ENCODE measurements at regions not wholly inside any gene's neighbourhood (a gene's known extent, or its start where the extent isn't known, plus 50 kb on each side); places are given as distances from the start of the nearest gene placed in this dataset.

DNA sequence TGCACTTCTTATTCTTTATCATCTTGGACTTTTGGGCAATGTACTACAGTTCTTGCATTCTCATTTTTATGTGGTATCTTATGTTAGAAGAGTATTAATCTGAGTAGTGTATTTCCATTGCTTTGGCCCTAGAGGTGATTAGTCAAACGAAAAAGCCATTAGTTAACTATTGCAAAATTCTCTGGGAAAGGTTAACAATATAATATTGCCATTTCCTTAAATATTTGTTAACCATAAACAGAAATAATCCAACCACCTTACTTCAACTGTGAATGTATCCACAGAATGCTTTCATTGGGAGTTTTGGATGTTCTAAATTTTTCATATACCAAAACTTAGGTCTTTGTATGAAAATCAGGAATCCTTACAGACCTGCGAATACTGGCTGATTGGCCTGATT lies 294.6 kb upstream of the UGT8 start:
- H3K4me3 ChIP-seq, result no peak overlapping the region
- WGBS (ENCODE audit: low lambda C conversion rate, missing lambda C conversion rate), result 85% methylated on average over 2 of the region's 2 CpGs
- no peaks in the 10 kb centered on the region for H3K4me1 ChIP-seq (ENCODE audit: insufficient read depth)
- no peaks in the 10 kb centered on the region for H3K36me3 ChIP-seq (replicated peaks; ENCODE audit: insufficient read depth, low read depth)
- H2AFZ ChIP-seq, result no peak overlapping the region
- H3K27me3 ChIP-seq, result no peaks in the 10 kb centered on the region
- H3K4me2 ChIP-seq, result no peak overlapping the region
- TF ChIP-seq EZH2 (IDR thresholded peaks at IDR 0.05; ENCODE audit: borderline replicate concordance), result no peak
- no peak for TF ChIP-seq EZH2phosphoT487 (IDR thresholded peaks at IDR 0.05; ENCODE audit: low read depth, severe bottlenecking, unreplicated experiment)
- TF ChIP-seq, protein P1, sequence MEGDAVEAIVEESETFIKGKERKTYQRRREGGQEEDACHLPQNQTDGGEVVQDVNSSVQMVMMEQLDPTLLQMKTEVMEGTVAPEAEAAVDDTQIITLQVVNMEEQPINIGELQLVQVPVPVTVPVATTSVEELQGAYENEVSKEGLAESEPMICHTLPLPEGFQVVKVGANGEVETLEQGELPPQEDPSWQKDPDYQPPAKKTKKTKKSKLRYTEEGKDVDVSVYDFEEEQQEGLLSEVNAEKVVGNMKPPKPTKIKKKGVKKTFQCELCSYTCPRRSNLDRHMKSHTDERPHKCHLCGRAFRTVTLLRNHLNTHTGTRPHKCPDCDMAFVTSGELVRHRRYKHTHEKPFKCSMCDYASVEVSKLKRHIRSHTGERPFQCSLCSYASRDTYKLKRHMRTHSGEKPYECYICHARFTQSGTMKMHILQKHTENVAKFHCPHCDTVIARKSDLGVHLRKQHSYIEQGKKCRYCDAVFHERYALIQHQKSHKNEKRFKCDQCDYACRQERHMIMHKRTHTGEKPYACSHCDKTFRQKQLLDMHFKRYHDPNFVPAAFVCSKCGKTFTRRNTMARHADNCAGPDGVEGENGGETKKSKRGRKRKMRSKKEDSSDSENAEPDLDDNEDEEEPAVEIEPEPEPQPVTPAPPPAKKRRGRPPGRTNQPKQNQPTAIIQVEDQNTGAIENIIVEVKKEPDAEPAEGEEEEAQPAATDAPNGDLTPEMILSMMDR (IDR thresholded peaks at IDR 0.05; ENCODE audit: poor library complexity), result no peak
- H3K27ac ChIP-seq, result no peak overlapping the region
- no peaks in the 10 kb centered on the region for H3K9me3 ChIP-seq (ENCODE audit: low read depth)
- H4K20me1 ChIP-seq (ENCODE audit: insufficient read depth, poor library complexity, severe bottlenecking), result no peaks in the 10 kb centered on the region
- H3K79me2 ChIP-seq, result no peaks in the 10 kb centered on the region
- no peaks in the 10 kb centered on the region for H3K9me2 ChIP-seq (replicated peaks; ENCODE audit: insufficient read depth)
- DNase-seq (ENCODE audit: low spot score), result no peak

DNA sequence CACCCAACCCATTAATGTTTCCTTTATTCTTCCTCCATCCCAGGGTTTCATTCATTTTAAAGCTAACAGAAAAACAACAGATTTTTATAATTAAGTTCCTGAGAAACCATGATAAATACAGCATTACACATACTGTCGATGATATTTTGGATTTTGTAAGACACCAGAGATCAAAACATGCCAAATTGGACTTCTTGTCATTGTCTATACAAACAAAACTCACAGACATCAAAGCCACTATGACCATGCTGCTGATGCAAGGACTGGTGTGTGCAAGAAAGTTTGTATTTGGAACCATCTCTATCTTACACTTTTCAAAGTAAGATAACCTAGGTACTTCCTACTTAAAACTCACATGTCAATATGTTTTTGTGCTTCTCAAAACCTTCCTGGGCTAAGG lies 294.0 kb upstream of the UGT8 start:
- no peaks in the 10 kb centered on the region for H4K20me1 ChIP-seq (ENCODE audit: insufficient read depth, poor library complexity, severe bottlenecking)
- no peaks in the 10 kb centered on the region for H3K79me2 ChIP-seq
- 51% methylated on average over 1 of the region's 1 CpG for WGBS (ENCODE audit: low lambda C conversion rate, missing lambda C conversion rate)
- no peaks in the 10 kb centered on the region for H3K9me2 ChIP-seq (replicated peaks; ENCODE audit: insufficient read depth)
- H3K9me3 ChIP-seq (ENCODE audit: low read depth), result no peaks in the 10 kb centered on the region
- no peaks in the 10 kb centered on the region for H3K27me3 ChIP-seq
- H3K4me1 ChIP-seq (ENCODE audit: insufficient read depth), result no peaks in the 10 kb centered on the region
- H3K4me3 ChIP-seq, result no peak overlapping the region
- no peak overlapping the region for H3K27ac ChIP-seq
- TF ChIP-seq EZH2 (IDR thresholded peaks at IDR 0.05; ENCODE audit: borderline replicate concordance) (no peak), EZH2phosphoT487 (IDR thresholded peaks at IDR 0.05; ENCODE audit: low read depth, severe bottlenecking, unreplicated experiment) (no peak)
- TF ChIP-seq, protein P1 (IDR thresholded peaks at IDR 0.05; ENCODE audit: poor library complexity), result no peak
- no peaks in the 10 kb centered on the region for H3K36me3 ChIP-seq (replicated peaks; ENCODE audit: insufficient read depth, low read depth)
- no peak overlapping the region for H2AFZ ChIP-seq
- no peak for DNase-seq (ENCODE audit: low spot score)
- H3K4me2 ChIP-seq, result no peak overlapping the region

DNA sequence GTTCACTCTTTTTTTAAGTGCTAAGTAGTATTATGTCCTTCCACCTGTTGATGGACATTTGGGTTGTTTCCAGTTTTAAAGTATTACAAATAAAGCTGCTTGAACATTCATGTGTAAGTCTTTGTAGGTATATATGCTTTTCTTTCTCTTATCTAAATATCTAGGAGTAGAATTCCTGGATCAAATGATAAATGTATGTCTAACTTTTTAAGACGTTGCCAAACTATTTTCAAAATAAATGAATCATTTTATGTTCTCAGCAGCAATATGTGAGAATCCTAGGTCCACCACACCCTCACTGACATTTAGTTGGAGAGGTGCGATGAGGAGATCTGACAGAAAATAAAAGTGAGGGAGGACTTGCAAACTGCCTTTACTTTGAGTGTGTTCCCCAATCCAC lies 291.7 kb upstream of the UGT8 start:
- no peak overlapping the region for H3K27ac ChIP-seq
- no peaks in the 10 kb centered on the region for H3K27me3 ChIP-seq
- no peaks in the 10 kb centered on the region for H3K79me2 ChIP-seq
- H3K4me3 ChIP-seq, result no peak overlapping the region
- 82% methylated on average over 2 of the region's 2 CpGs for WGBS (ENCODE audit: low lambda C conversion rate, missing lambda C conversion rate)
- TF ChIP-seq EZH2 (IDR thresholded peaks at IDR 0.05; ENCODE audit: borderline replicate concordance) (no peak), EZH2phosphoT487 (IDR thresholded peaks at IDR 0.05; ENCODE audit: low read depth, severe bottlenecking, unreplicated experiment) (no peak)
- TF ChIP-seq, protein P1 (IDR thresholded peaks at IDR 0.05; ENCODE audit: poor library complexity), result no peak
- H3K36me3 ChIP-seq (replicated peaks; ENCODE audit: insufficient read depth, low read depth), result no peaks in the 10 kb centered on the region
- no peak overlapping the region for H2AFZ ChIP-seq
- no peak for DNase-seq (ENCODE audit: low spot score)
- H3K4me1 ChIP-seq (ENCODE audit: insufficient read depth), result no peaks in the 10 kb centered on the region
- no peaks in the 10 kb centered on the region for H3K9me3 ChIP-seq (ENCODE audit: low read depth)
- H3K4me2 ChIP-seq, result no peak overlapping the region
- H4K20me1 ChIP-seq (ENCODE audit: insufficient read depth, poor library complexity, severe bottlenecking), result no peaks in the 10 kb centered on the region
- no peaks in the 10 kb centered on the region for H3K9me2 ChIP-seq (replicated peaks; ENCODE audit: insufficient read depth)

DNA sequence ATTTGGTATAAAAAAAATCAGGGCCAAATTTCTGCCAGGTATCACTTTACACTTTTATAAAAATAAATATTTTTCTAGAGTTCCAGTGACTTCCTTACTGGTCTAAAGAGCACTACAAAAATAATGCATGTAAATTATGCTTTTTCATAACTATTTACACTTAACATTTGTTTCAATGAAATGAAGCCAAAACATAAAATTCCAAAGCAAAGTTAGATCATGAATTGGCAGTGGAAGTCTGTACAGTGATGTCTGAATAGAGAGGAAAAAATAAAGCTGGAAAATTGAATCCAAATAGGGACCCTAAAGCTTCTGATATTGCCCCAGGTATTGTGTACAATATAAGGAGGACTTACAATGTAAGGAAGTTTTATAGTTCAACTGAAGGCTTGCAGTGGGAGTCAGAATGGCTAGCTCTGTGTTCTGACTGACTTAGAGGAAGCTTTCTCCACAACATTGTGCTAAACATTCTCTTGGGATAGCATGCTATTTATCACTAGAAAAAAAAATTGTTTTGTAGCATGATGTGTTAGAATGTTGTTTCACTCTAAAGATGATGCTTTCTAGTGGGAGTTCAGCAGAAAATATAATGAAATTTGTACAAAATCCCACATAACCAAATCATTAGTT lies 288.2 kb upstream of the UGT8 start:
- Histone ChIP-seq H3K36me3 (replicated peaks; ENCODE audit: insufficient read depth, low read depth) (no peaks in the 10 kb centered on the region), H3K27me3 (no peaks in the 10 kb centered on the region), H3K4me3 (no peak overlapping the region), H3K4me2 (no peak overlapping the region), H3K79me2 (no peaks in the 10 kb centered on the region), H2AFZ (no peak overlapping the region), H4K20me1 (ENCODE audit: insufficient read depth, poor library complexity, severe bottlenecking) (no peaks in the 10 kb centered on the region), H3K4me1 (ENCODE audit: insufficient read depth) (no peaks in the 10 kb centered on the region), H3K27ac (no peak overlapping the region), H3K9me3 (ENCODE audit: low read depth) (no peaks in the 10 kb centered on the region), H3K9me2 (replicated peaks; ENCODE audit: insufficient read depth) (no peaks in the 10 kb centered on the region)
- DNase-seq (ENCODE audit: low spot score), result no peak
- TF ChIP-seq, protein P1 (IDR thresholded peaks at IDR 0.05; ENCODE audit: poor library complexity), result no peak
- TF ChIP-seq EZH2 (IDR thresholded peaks at IDR 0.05; ENCODE audit: borderline replicate concordance), result no peak
- no peak for TF ChIP-seq EZH2phosphoT487 (IDR thresholded peaks at IDR 0.05; ENCODE audit: low read depth, severe bottlenecking, unreplicated experiment)

Data from hepatocyte (in vitro differentiated cells).